Gastroesophageal sphincter (tissue), 4 donors: ENCODE measurements at regions not wholly inside any gene's neighbourhood (a gene's known extent, or its start where the extent isn't known, plus 50 kb on each side); places are given as distances from the start of the nearest gene placed in this dataset.

Source experiments
- ATAC-seq: fragments of 150-250 bp; one replicate; pipeline ENCODE4 v1.9.1; 2016; ENCODE audit warnings: mild to moderate bottlenecking, moderate library complexity
- H3K27ac ChIP-seq, 4 donors: fragments of 200-600 bp; sonication (generic) in 3 of 4; 1 replicate in 3 of 4; 2 replicates in 1 of 4; pipeline ENCODE4 v1.5.1; 2016 to 2019
- H3K27me3 ChIP-seq: fragments of 200-600 bp; sonication (generic); one replicate; pipeline ENCODE4 v1.5.1; 2019
- H3K36me3 ChIP-seq, 2 donors: fragments of 200-600 bp; sonication (generic); one replicate each; pipeline ENCODE4 v1.5.1; 2019; ENCODE audit warnings: control low read depth in 1 of 2
- H3K4me1 ChIP-seq, 3 donors: fragments of 200-600 bp; sonication (generic); 1 replicate in 2 of 3; 2 replicates in 1 of 3; pipeline ENCODE4 v1.5.1; 2016 to 2019; ENCODE audit warnings: control low read depth in 2 of 3
- H3K4me3 ChIP-seq, 2 donors: fragments of 200-600 bp; sonication (generic); one replicate each; pipeline ENCODE4 v1.5.1; 2019; ENCODE audit warnings: mild to moderate bottlenecking in 1 of 2, moderate library complexity in 1 of 2
- H3K9me3 ChIP-seq, 3 donors: fragments of 200-600 bp; sonication (generic); one replicate each; pipeline ENCODE4 v1.5.1; 2017 to 2019; ENCODE audit warnings: control low read depth in 2 of 3
- EP300 ChIP-seq: sonication (generic); formaldehyde crosslinking; IDR thresholded peaks from one replicate; pipeline ENCODE4 v1.6.1; 2017; ENCODE audit warnings: antibody characterized with exemption, mild to moderate bottlenecking
- POLR2A ChIP-seq, 2 donors: fragments of 450-650 bp; IDR thresholded peaks; one replicate each; pipeline ENCODE4 v1.6.1; 2017; ENCODE audit warnings: antibody characterized with exemption in 2 of 2, mild to moderate bottlenecking in 2 of 2, moderate library complexity in 1 of 2
- POLR2AphosphoS5 ChIP-seq: sonication (generic); formaldehyde crosslinking; IDR thresholded peaks from one replicate; pipeline ENCODE4 v1.6.1; 2017; ENCODE audit warnings: antibody characterized with exemption
- WGBS, 2 donors: methylation state at CpG; one replicate each; pipeline ENCODE4 v1.1.5; 2018; ENCODE audit warnings: low coverage in 1 of 2; 5-methylcytosine and 5-hydroxymethylcytosine counted together
- TF ChIP-seq, protein P1 (sequence below), 4 experiments: fragments of 200-600 bp in 2 of 4; fragments of 450-650 bp in 2 of 4; sonication (generic) in 1 of 4; IDR thresholded peaks; one replicate each; pipeline ENCODE4 v1.5.1; 2017 to 2019; ENCODE audit warnings: antibody characterized with exemption in 4 of 4, mild to moderate bottlenecking in 2 of 4, moderate library complexity in 2 of 4

DNA sequence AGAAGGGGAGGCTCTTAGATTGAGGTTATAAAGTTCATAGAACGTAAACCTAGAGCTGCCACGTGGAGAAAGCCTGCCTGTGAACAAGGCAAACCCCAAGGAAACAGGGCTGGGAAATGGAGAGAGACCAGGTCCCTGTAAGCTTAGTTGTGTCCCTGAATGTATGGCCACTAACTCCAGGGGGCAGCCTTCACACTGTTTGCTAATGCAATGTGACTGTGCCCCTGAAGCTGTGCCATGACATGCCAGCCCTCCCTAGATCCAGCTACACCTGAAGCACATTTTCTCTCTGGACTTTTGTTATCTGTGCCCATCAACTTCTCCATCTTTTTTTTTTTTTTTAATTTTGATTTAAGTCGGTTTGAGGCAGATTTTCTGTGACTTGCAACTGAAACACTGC lies 60.6 kb upstream of the TMCC3 start:
- Histone ChIP-seq H3K27ac (no peak overlapping the region), H3K27me3 (no peaks in the 10 kb centered on the region), H3K4me1 (peaks cover 4 to 38% (median 9%) of the 10 kb centered on the region in 3 donors), H3K9me3 (no peaks in the 10 kb centered on the region), H3K4me3 (no peak overlapping the region), H3K36me3 (no peaks in the 10 kb centered on the region)
- no peak for ATAC-seq
- TF ChIP-seq EP300 (no peak), POLR2A (IDR thresholded peaks at IDR 0.05) (no peak), POLR2AphosphoS5 (no peak)
- TF ChIP-seq, protein P1, sequence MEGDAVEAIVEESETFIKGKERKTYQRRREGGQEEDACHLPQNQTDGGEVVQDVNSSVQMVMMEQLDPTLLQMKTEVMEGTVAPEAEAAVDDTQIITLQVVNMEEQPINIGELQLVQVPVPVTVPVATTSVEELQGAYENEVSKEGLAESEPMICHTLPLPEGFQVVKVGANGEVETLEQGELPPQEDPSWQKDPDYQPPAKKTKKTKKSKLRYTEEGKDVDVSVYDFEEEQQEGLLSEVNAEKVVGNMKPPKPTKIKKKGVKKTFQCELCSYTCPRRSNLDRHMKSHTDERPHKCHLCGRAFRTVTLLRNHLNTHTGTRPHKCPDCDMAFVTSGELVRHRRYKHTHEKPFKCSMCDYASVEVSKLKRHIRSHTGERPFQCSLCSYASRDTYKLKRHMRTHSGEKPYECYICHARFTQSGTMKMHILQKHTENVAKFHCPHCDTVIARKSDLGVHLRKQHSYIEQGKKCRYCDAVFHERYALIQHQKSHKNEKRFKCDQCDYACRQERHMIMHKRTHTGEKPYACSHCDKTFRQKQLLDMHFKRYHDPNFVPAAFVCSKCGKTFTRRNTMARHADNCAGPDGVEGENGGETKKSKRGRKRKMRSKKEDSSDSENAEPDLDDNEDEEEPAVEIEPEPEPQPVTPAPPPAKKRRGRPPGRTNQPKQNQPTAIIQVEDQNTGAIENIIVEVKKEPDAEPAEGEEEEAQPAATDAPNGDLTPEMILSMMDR (IDR thresholded peaks at IDR 0.05), result no peak
- WGBS, 2 donors, result 94% methylated on average over 2 of the region's 3 CpGs; no CpG with 5 or more reads in 1 of the 2 donors

DNA sequence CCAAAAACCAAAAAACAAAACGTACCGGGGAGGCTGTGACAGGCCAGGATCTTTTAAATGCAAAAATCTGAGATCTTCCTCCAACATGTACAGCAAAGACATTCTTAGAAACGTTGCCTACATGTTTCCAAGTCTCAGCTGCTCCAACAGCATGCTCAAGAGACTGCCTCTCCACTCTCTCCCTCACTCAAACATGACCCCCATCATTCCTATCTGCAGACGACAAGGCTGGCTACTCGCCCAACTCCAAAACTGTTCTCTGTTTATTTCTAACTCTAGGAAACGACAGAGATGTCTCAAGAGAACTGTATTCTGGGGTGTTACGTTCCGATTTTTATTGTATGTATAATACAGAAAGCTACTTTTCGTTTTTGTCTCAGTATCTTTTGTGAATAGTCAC lies 57.5 kb upstream of the TMCC3 start:
- Histone ChIP-seq H3K4me1 (peaks cover 10 to 57% (median 14%) of the 10 kb centered on the region in 3 donors), H3K36me3 (no peaks in the 10 kb centered on the region), H3K27me3 (no peaks in the 10 kb centered on the region), H3K4me3 (peak overlapping the region in 1 of 2 donors; percentile 7), H3K27ac (peak overlapping the region in 3 of 4 donors; percentile 40 to 72 (median 66)), H3K9me3 (no peaks in the 10 kb centered on the region)
- WGBS, 2 donors, result 8 to 21% methylated on average over 8 to 9 of the region's 9 CpGs
- ATAC-seq, result peak; percentile 54
- TF ChIP-seq, protein P1 (IDR thresholded peaks at IDR 0.05), result no peak
- TF ChIP-seq POLR2AphosphoS5, result peak; percentile 37

DNA sequence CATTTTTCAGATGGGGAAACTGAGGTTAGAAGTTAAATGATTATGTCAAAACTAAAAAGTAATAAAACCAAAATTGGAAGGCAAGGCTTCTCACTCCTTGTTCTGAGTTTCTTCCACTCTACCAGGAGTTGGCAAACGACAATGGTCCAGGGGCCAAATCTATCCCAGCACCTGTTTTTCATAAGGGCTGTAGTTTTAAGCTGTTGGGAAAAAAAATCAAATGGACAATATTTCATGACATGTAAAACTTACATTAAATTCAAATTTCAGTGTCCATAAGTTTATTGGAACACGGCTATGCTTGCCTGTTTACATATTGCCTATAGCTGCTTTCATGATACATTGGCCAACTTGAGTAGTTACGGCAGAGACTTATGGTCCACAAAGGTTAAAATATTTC lies 56.7 kb upstream of the TMCC3 start:
- WGBS, 2 donors, result 72 to 81% methylated on average over 3 of the region's 3 CpGs
- peak overlapping the region in 2 of 4 donors; percentile 40 to 66 for H3K27ac ChIP-seq
- TF ChIP-seq POLR2A (IDR thresholded peaks at IDR 0.05) (no peak), EP300 (no peak), POLR2AphosphoS5 (no peak)
- TF ChIP-seq, protein P1 (IDR thresholded peaks at IDR 0.05), result no peak

DNA sequence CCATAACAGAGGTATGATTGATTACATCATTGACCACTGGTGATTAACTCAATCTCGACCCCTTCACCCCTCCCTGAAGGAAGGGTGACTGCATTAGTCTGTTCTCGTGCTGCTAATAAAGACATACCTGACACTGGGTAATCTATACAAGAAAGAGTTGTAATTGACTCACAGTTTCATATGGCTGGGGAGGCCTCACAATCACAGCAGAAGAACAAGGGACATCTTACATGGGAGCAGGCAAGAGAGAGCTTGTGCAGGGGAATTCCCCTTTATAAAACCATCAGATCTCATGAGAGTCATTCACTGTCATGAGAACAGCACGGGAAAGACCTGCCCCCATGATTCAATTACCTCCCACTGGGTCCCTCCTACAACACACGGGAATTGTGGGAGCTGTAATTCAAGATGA lies 55.9 kb upstream of the TMCC3 start:
- no peak for TF ChIP-seq POLR2A (IDR thresholded peaks at IDR 0.05)
- TF ChIP-seq, protein P1 (IDR thresholded peaks at IDR 0.05), result no peak
- no peak for TF ChIP-seq POLR2AphosphoS5
- TF ChIP-seq EP300, result no peak
- Histone ChIP-seq H3K9me3 (no peaks in the 10 kb centered on the region), H3K4me3 (no peak overlapping the region), H3K27ac (no peak overlapping the region), H3K27me3 (no peaks in the 10 kb centered on the region), H3K36me3 (no peaks in the 10 kb centered on the region), H3K4me1 (peaks cover 10 to 62% (median 14%) of the 10 kb centered on the region in 3 donors)
- WGBS, 2 donors, result 51 to 74% methylated on average over 3 of the region's 4 CpGs
- ATAC-seq, result no peak

More for the DNA sequence above, 56.7 kb upstream of the TMCC3 start:
- H3K9me3 ChIP-seq, result no peaks in the 10 kb centered on the region
- no peaks in the 10 kb centered on the region for H3K27me3 ChIP-seq
- H3K4me3 ChIP-seq, result no peak overlapping the region
- H3K4me1 ChIP-seq, result peaks cover 10 to 62% (median 14%) of the 10 kb centered on the region in 3 donors
- no peak for ATAC-seq
- no peaks in the 10 kb centered on the region for H3K36me3 ChIP-seq

DNA sequence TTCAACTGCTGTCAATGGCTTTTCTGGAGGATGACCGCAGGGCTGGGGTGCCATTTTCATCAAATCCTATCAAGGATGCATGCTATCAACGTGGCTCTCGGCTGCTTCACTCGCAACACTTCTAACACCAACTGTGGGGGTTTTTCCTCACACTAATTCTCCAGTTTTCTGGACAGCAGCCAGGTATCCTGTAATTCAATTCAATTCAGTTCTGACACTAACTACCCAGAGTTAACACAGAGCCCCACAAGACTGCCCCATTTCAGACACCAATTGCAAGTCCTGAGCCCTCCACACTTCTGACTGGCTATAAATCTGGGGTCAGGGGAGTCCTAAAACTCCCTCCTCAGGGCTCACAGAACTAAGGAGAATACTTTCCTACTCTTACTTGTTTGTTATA lies 55.3 kb upstream of the TMCC3 start:
- whole genome bisulfite sequencing, 2 donors, result 94% methylated on average over 4 of the region's 4 CpGs; no CpG with 5 or more reads in 1 of the 2 donors
- Histone ChIP-seq H3K4me1 (peaks cover 10 to 62% (median 14%) of the 10 kb centered on the region in 3 donors), H3K36me3 (no peaks in the 10 kb centered on the region), H3K27ac (peak overlapping the region in 2 of 4 donors; percentile 43 to 66), H3K9me3 (no peaks in the 10 kb centered on the region), H3K4me3 (no peak overlapping the region), H3K27me3 (no peaks in the 10 kb centered on the region)
- no peak for ATAC-seq
- TF ChIP-seq POLR2AphosphoS5, result no peak
- TF ChIP-seq POLR2A (IDR thresholded peaks at IDR 0.05), result no peak
- no peak for TF ChIP-seq EP300
- TF ChIP-seq, protein P1 (IDR thresholded peaks at IDR 0.05), result no peak
